Fibroblast of peridontal ligament (primary cell): ENCODE measurements at regions not wholly inside any gene's neighbourhood (a gene's known extent, or its start where the extent isn't known, plus 50 kb on each side); places are given as distances from the start of the nearest gene placed in this dataset.

Experiments
- DNase-seq: peaks from one replicate; pipeline ENCODE4 v3.0.0-alpha.2; 2010; ENCODE audit errors: extremely low read depth

DNA sequence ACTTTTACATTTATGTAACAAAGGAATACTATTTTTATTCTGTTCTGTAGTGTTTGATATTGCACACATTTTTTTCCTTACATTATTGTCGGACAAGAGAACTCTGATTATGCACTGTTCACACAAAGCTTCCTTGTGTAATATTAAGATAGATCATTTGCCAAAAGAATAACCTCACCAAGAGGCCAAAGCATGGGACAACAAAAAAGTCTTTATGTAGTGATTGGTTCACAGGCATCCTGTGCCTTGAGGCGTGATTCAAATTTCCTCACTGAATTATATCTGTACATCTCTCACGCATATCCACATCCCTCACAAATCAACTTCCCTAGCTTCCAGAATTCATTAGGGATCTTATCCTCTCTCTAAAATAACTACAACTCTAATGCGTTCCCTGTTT is 642.7 kb downstream of the NR4A2 start:
- DNase-seq, result no peak

DNA sequence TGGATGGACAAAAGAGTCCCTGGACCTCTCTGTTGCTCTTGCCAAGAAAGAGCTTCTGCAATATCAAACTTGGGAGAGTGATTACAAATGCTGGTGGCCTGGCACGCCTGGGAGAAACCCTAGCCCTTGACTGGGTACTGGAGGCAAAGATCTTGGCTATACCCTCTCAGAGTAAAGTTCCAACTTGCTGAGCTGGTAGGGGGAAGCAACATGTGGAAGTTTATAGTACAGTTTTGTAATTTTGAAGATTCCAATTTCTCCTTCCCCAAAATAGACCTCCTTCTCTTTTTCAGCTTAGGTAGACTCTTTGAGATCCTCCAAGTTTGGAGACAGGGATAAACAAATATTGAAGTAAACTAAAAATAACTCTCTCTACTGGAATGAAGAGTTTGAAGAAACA is 645.3 kb downstream of the NR4A2 start:
- DNase-seq, result no peak

DNA sequence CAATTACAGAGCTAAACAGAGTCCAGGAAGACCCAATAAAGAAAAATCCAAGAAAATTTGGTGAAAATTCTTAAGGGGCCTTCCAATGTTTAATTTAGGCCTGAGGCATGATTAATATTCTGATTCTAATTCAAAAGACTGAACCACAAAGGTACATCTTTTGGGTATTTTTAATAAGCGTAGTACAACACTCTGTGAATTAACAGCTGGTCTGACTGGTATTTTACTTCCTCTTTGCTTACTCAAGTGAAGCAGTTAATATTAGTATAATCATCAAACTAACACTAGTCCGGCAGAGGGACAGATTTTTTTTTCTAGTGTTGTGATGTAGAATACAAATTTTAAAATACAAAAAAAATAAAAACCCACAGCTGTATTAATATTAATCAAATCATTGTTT is 652.9 kb downstream of the NR4A2 start:
- DNase-seq, result no peak

DNA sequence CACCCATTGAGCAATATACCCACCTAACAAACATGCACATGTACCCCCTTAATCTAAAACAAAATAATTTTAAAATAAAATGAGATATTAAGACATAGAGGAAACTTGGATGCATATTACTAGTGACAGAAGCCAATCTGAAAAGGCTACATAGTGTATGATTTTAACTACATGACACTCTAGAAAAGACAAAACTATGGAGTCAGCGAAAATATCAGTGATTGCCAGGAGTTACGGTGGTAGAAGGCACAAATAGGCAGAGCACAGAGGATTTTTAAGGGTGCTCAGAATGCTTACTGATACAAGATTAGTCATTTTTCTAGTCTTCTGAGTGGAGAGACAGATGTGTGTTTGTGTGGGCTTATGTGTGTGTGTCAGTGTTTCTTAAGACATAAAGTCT is 656.6 kb downstream of the NR4A2 start:
- no peak for DNase-seq

DNA sequence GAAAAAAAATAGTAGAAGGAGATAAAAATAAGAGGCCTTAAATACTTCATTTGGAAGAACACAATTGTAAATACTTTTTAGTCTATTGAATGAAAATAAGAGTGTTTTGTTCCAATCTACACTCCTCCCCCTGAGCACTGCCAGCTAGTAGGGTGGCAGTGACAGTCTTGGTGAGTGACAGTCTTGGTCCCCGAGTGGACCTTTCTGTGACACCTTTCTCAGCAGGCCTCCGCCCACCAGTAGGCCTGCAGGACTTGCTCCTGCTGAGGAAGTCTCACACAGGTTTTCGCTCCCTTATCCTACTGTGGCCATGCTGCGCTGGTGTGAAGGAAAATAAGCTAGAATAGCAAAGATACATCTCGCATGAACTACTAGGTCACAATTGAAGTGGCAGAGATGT is 666.8 kb downstream of the NR4A2 start:
- no peak for DNase-seq

DNA sequence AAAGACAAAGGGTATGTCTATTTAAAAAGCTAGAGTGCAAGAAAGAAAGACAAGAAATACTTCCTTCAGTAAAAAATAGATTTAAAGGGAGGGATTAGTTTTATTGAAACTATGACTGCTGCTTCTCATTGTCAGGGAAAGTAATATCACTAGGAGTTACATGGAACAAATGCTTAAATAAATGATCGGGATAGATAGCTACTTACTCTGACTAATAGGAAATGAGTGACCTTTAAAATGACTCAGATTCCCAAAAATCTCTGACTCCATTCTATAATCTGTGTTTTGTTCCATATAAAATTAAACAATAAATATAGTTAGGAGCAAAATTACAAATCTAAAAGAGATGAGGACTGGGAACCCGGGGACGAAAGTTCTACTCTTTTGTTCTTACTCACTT is 669.3 kb downstream of the NR4A2 start:
- no peak for DNase-seq

DNA sequence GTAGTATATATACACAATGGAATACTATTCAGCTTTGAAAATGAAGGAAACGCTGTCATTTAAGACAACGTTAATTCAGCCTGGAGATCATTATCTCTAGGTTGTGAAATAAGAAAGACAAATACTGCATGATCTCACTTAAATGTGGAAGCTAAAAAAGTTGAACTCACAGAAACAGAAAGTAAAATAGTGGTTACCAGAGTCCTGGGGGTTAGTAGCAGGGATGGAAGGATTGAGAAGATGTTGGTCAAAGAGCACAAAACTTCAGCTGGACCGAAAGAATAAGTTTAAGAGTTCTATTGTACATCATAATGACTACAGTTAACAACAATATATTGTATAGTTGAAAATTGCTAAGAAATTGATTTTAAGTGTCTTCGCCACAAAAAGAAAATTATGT is 670.3 kb downstream of the NR4A2 start:
- DNase-seq, result no peak

DNA sequence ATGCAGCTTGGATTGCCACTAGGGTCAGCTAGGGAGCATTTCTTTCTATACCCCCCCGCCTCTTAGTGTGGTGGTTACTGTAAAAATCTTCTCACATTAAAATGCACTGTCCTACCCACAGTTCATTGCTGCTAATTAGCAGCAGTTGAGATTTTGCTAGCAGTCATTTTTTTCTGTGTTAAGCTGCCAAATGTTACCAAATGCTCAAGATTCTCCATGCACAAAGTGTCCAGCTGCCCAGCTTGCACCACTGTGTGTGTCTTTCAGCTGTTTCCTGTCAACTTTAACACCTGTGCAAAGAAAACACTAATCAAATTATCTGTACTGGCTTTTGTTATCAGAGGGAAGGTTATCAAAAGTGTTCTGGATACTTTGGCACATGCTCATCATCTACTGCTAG is 679.3 kb downstream of the NR4A2 start:
- DNase-seq, result no peak

DNA sequence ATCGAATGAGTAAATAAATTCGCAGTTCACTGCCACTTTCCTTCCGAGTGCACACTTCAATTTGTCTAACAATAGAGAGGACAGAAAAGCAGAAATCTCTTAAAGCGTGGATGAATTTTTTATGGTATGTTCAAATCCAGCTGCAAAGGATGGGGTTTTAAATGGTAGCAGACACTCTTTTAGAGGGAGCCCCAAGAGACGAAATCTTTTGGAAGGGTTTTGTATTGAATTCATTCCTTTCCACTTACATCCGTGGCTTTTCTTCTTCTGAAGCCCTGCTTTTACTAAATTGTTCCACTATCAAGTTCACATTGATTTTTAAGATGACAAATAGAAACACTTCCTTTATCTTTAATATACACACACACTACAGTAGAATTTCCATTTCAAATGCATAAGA is 680.7 kb downstream of the NR4A2 start:
- DNase-seq, result no peak

DNA sequence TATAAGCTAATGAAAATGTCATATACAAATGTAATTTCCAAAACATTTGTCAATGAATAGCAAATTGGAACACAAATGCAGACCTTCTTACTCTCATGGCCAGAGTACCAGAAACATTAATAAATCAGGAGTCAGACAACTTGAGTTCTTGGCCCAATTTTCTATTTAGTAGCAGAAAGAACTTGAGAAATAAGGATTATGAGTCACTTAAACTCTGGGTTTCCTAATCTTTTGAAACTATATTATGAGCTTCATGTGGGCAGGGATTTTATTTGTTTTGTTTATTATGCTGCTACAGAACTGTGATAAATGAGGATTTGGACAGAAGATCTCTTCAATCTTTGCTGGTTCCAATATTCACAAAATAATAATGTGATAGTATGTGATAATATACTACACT is 686.7 kb downstream of the NR4A2 start:
- DNase-seq, result peak; percentile 12

DNA sequence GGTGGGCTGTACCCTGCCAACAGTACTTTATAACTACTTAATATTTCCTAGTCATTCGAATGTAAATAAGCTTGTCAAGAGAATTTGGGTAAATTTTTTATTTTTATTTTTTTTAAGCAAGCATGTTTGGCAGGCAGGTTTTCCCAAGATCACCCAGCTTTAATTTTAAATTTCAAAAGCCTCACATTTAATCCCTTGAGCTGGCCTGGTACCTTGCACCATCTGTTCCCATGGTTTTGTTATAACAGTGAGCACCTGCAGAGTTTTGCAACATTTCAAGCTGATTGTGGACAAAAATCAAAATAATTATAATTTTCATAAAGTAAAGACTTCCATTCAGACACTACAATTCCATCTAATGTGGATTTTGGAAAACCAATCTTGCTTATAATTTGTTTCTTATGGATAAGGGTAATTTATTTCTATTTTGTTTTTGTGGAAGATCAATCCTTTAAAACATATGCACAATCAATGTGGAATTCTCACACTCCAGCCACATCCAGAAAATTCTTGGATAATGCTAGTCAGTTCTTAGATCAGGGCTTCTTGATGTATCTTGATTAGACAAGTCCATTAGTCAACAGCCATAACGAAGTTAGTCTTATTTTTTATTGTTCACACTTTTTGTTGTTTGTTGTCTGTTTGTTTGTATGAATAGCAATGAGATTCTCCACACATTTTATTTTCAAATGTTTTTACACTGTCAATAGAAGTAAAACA is 689.3 kb downstream of the NR4A2 start:
- no peak for DNase-seq

DNA sequence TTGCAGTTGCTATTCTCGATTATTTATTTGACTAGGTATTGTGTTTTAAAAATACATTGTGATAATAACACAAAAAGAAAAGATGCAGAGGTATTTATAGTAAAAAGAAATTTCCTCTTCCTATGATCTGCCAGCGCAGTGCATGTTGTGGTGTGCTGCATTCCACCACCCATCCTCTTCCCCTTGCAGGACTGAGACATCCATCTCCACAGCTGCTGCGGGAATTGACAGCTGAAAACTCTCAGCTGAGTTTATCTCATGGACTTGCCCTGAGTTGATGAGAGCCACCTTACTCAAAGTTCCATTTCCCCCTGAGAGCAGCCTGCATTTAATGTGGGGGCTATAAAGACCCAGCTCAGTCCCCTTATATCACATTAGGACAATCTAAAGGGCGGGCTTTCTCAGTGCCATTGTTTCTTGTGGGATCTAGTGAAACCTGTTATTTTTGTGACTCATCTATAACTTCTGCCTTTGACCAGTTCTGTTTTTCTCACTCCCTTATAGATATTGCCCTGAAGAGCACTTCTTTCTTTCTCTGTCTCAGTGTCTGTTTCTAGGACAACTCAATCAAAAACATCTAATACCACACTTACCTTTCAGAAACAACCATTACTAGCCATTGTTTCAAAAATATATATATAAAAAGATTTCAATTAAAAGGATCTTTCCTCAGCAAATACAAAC is 698.5 kb downstream of the NR4A2 start:
- DNase-seq, result no peak

DNA sequence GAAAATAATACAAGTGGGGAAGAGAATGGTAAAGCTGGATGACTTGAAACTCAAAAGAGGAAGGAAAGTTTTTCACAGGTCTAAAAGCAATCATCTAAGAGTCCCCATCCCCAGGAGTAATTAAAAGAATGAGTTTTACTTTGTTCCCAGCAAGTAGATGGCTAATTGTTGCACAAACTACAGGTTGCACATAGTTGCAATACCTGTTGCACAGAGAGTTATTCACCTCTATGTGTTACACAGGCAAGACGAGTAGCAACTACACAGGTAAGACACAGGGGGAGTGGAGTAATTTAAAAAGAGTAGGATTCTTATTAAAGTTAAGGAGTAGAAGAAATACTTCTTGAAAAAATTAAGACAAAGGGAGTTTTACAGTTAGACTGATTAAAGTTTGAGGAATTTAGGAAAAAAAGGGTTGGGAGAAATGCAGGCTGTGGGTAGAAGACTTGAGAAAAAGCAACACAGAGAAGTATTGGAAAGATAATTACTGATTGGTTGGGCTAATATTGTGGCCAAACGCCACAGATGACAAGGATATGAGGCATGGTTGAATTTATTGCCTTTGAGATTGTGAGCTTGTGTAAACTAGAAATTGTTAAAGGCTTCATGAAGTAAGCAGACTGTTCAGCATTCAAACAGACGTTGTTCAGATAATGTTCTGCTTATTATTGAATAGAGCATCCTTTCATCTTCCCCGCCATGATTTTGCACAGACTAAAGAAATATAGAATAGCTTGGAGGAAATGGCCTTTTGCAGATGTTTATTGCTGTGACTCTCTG is 699.3 kb downstream of the NR4A2 start:
- DNase-seq, result no peak

DNA sequence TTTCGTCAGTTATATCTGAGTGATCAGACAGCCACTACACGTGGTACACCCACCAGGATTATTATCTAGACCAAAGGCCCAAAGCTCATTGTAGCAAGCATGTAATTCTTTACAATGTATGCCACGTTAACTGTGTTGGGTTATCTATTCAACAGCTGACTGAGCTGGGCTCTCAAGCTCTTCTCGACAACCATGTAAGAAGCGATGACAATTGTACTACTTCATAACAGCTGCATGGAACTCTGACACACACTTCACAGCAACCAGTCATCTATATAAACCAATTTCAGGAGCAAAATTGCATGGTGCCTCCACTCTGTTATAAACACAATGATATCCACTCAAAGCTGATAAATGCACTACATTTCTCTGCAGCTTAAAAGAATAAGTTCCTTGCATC is 701.8 kb downstream of the NR4A2 start:
- no peak for DNase-seq

DNA sequence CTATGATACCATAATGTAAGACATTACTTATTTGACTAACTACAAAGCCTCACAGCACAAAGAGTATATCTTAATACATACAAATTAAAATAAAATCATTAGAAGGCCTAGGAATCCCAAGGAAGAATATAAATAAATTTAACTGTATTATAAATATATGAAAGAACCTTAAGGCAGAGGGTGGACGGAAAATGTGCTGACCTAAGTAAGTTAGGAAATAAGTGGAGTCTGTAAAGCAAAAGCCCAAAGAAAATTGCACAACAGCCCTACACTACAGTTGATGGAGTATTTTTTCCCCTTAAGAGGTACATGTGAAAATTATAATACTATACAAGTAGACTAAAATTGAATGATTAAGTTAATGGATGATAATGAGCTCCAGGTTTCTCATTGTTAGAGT is 710.1 kb downstream of the NR4A2 start:
- no peak for DNase-seq

DNA sequence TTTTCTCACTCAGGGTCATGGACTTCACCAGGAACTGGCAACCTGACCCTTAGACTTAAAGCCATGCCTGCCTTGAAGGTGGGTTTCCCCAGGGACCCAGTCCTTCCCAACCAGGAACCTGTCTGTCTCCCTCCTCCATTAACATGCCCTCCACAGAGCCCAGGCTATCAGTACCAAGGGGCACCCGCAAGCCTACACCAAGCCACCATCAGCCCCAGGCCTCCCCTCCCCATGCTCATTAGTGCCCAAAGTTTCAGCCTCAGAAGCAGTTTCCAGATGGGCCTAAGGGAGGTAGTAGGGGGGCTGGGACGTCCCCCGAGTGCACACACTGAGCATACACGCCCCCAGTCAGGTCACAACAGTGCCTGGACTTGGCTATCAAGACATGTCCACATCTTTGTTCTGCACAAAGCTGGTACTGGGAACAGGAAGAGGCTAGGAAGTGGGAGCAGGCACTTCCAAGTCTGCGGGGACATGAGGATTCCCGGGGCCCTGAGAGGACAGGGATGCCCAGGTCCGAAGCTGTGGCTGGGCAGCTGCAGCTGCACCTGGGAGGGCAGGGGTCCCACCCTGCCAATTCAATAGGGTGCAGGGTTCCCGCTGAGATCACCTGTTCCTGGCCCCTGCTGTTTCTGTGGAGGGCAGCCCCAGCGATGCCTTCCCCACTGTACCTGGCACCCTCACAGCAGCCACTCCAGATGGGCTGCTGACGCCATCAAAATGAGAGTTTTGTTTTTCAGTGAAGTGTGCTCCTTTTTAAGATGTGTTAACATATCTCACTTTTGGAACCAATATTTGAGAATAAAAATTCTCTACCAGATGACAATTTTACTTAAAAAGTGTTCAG is 731.4 kb downstream of the NR4A2 start:
- DNase-seq, result no peak

DNA sequence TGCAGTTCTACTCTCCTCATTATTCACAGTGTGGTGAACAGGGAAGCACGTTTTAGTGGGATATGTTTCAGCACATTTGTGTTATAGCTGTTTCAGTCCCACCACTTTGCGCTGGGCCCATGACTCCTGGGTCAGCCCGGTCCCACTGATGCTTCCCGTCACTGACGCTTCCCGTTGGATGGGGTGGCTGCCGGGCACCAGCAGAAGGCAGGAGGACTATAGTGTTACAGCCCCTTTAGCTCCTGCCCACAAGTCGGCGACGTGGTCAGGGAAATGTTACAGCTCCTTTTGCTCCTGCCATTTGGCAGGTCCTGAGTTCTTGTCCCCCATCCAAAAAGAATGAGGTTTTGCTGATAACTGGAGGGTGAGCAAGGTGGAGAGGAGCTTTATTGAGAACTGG is 732.2 kb downstream of the NR4A2 start:
- no peak for DNase-seq

DNA sequence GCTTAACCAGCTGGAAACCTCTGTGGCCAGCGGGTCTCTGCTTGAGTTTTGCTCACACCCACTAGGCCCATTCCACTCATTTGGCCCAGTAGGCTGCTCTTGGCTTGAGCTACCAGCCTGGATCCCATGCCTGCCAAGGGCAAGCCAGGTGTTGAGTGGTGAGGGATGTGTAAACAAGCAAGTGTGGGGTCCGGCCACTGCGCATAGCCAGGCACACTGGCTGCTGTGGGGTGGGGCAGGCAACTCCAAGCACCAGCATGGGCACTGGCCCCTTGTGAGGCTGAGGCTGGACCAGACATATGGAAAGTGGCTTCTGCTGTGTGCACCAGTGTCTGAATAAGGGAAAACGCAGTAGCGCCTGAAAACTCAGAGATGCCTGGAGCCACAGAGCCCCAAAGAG is 732.7 kb downstream of the NR4A2 start:
- DNase-seq, result no peak

DNA sequence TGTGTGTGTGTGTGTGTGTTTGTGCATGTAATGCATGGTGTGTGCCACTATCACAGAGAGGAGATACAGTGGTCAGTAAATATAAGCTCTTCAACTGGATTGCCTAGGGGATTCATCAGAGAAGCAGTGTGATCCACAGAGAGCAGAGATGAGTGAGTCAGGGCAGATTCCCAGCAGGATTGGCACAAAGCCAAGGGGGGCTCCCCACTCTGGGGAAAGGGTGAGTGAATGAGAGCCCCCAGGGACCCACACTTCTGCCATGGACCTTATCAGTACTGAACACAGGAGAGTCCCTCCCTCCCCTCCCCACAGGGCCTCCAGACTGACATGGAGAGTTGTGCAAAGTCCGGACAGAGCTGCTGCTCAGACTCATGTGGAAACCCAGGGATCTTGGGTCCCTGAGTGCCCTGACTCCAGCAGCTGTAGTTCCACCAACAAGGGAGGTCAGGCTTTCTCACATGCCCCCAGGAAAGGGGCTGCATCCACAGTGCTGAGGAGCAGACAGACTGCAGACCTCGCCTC is 748.8 kb downstream of the NR4A2 start:
- DNase-seq, result no peak

DNA sequence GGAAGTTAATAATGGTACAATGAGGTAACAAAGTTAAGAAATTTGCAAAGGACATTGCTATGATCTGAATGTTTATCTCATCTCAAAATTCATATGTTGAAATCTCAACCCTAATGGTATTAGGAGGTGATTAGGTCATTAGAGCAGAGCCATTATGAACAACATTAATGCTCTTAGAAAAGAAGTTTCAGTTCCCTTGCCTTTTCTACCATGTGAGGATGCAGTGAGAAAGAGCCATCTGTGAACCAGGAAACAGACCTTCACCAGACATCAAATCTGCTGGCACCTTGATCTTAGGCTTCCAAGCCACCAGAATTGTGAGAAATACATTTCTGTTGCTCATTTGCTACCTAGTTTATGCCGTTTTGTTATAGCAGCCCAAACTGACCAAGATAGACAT is 757.6 kb downstream of the NR4A2 start:
- DNase-seq, result no peak

DNA sequence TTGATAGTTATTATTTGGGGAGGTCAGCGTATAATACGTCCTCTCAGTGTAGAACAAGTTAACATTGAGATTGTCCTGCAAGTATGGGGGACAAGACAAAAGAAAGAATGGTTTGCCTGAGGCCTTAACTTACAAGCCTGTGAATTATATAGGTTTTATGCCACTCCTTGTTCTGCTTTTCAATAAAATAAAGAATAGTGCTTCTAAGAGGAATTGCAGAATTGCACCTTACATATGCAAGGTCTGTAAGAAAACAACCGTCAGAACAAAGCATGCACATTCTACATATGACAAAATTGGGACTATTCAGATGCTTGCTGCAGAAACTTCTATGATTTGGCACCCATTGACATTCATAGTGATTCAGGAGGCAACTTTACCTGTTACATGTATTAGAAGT is 785.0 kb downstream of the NR4A2 start:
- no peak for DNase-seq
